Neuronal stem cell (in vitro differentiated cells): ENCODE measurements at regions not wholly inside any gene's neighbourhood (a gene's known extent, or its start where the extent isn't known, plus 50 kb on each side); places are given as distances from the start of the nearest gene placed in this dataset.
"Not testable (repeated sequence)": the region's sequence is repeated elsewhere in the genome, so short reads cannot be mapped to it uniquely, and the experiment has no call there.

Source experiments
- DNase-seq: peaks from one replicate; pipeline ENCODE4 v3.0.0-alpha.2; 2013; ENCODE audit warnings: low spot score
- H2AFZ ChIP-seq: one replicate; pipeline ENCODE4 v1.6.1; 2013; ENCODE audit warnings: mild to moderate bottlenecking, low read length, inconsistent platforms
- H2AK5ac ChIP-seq: 2 replicates; pipeline ENCODE4 v1.6.1; 2013; ENCODE audit warnings: low read depth, mild to moderate bottlenecking, inconsistent platforms, low read length, moderate library complexity, mixed read lengths
- H2BK120ac ChIP-seq: 2 replicates; pipeline ENCODE4 v1.6.1; 2013; ENCODE audit warnings: low read depth, mild to moderate bottlenecking, inconsistent platforms, low read length, moderate library complexity, mixed read lengths
- H2BK12ac ChIP-seq: one replicate; pipeline ENCODE4 v1.6.1; 2013; ENCODE audit warnings: low read length, inconsistent platforms
- H2BK15ac ChIP-seq: 2 replicates; pipeline ENCODE4 v1.6.1; 2013; ENCODE audit warnings: mild to moderate bottlenecking, low read length, inconsistent platforms, mixed read lengths
- H2BK5ac ChIP-seq: one replicate; pipeline ENCODE4 v1.6.1; 2013; ENCODE audit warnings: inconsistent platforms, mild to moderate bottlenecking, low read length, moderate library complexity
- H3K14ac ChIP-seq: one replicate; pipeline ENCODE4 v1.6.1; 2013; ENCODE audit warnings: low read length, inconsistent platforms
- H3K18ac ChIP-seq: 2 replicates; pipeline ENCODE4 v1.6.1; 2013; ENCODE audit warnings: low read length, inconsistent platforms
- H3K23ac ChIP-seq: 2 replicates; pipeline ENCODE4 v1.6.1; 2013; ENCODE audit warnings: low read depth, mild to moderate bottlenecking, mixed read lengths, low read length, inconsistent platforms; ENCODE audit not compliant: poor library complexity
- H3K27ac ChIP-seq: replicated peaks from 3 replicates; pipeline ENCODE4 v1.5.1; 2013; ENCODE audit warnings: low read length, inconsistent platforms
- H3K27me3 ChIP-seq, 3 experiments: 2 replicates each; pipeline ENCODE4 v1.6.1; 2013; ENCODE audit warnings: low read length in 3 of 3, mild to moderate bottlenecking in 2 of 3, inconsistent platforms in 1 of 3, low read depth in 1 of 3, mixed read lengths in 1 of 3, moderate library complexity in 1 of 3; ENCODE audit not compliant: control insufficient read depth in 3 of 3, insufficient read depth in 3 of 3
- H3K36me3 ChIP-seq, 2 donors: replicated peaks in 1 of 2; 2 replicates each; pipeline ENCODE4 v1.6.1; 2013; ENCODE audit warnings: low read length in 2 of 2; ENCODE audit not compliant: control insufficient read depth in 2 of 2, insufficient read depth in 2 of 2
- H3K4ac ChIP-seq: 2 replicates; pipeline ENCODE4 v1.6.1; 2013; ENCODE audit warnings: inconsistent platforms, mild to moderate bottlenecking, low read length, moderate library complexity
- H3K4me1 ChIP-seq, 2 donors: 1 replicate in 1 of 2; 2 replicates in 1 of 2; pipeline ENCODE4 v1.6.1; 2013; ENCODE audit warnings: low read length in 2 of 2, low read depth in 1 of 2; ENCODE audit not compliant: control insufficient read depth in 2 of 2, insufficient read depth in 1 of 2
- H3K4me2 ChIP-seq: one replicate; pipeline ENCODE4 v1.6.1; 2013; ENCODE audit warnings: mild to moderate bottlenecking, low read length, inconsistent platforms; ENCODE audit not compliant: insufficient read depth, poor library complexity, severe bottlenecking
- H3K4me3 ChIP-seq, 2 donors: 2 replicates each; pipeline ENCODE4 v1.5.1; 2013; ENCODE audit warnings: low read length in 2 of 2, mild to moderate bottlenecking in 2 of 2, inconsistent platforms in 1 of 2, moderate library complexity in 1 of 2
- H3K79me1 ChIP-seq: one replicate; pipeline ENCODE4 v1.6.1; 2013; ENCODE audit warnings: low read depth, mild to moderate bottlenecking, inconsistent platforms, low read length, moderate library complexity
- H3K9ac ChIP-seq: one replicate; pipeline ENCODE4 v1.6.1; 2013; ENCODE audit warnings: mild to moderate bottlenecking, low read depth, low read length, inconsistent platforms; ENCODE audit not compliant: poor library complexity
- H3K9me3 ChIP-seq, 2 donors: replicated peaks in 1 of 2; 2 replicates each; pipeline versions ENCODE3 to v1.6.1; 2013; ENCODE audit warnings: low read length in 2 of 2, mild to moderate bottlenecking in 2 of 2, inconsistent platforms in 1 of 2, low read depth in 1 of 2, mixed read lengths in 1 of 2, moderate library complexity in 1 of 2; ENCODE audit not compliant: control insufficient read depth in 2 of 2, insufficient read depth in 1 of 2
- H4K8ac ChIP-seq: one replicate; pipeline ENCODE4 v1.6.1; 2013; ENCODE audit warnings: low read depth, mild to moderate bottlenecking, inconsistent platforms, low read length, moderate library complexity
- H4K91ac ChIP-seq: one replicate; pipeline ENCODE4 v1.6.1; 2013; ENCODE audit warnings: low read length, low read depth, mild to moderate bottlenecking, inconsistent platforms; ENCODE audit not compliant: poor library complexity
- WGBS, 2 donors: extraction: QIAGEN DNeasy Blood & Tissue Kit; methylation state at CpG; one replicate each; pipeline ENCODE4 v1.1.7; 2013; ENCODE audit warnings: missing lambda C conversion rate in 2 of 2, mixed read lengths in 1 of 2; ENCODE audit not compliant: insufficient read length in 2 of 2, insufficient replicate concordance in 1 of 2; ENCODE audit errors: extremely low coverage in 2 of 2; 5-methylcytosine and 5-hydroxymethylcytosine counted together

GRCh38 chr6:49321561-49322072 lies 141.4 kb downstream of the MMUT start:
- no peak overlapping the region for H3K4ac ChIP-seq
- H2BK12ac ChIP-seq: no peak overlapping the region
- H3K9ac ChIP-seq: no peak overlapping the region
- no peak overlapping the region for H4K8ac ChIP-seq
- no peak overlapping the region for H2BK120ac ChIP-seq
- H3K27ac ChIP-seq: no peak overlapping the region
- H3K23ac ChIP-seq: no peak overlapping the region
- no peaks in the 10 kb centered on the region for H3K9me3 ChIP-seq
- no peak overlapping the region for H2AFZ ChIP-seq
- no peak for DNase-seq
- H4K91ac ChIP-seq: no peak overlapping the region
- no peak overlapping the region for H2AK5ac ChIP-seq
- no peak overlapping the region for H3K14ac ChIP-seq
- no peak overlapping the region for H3K18ac ChIP-seq
- H3K4me3 ChIP-seq: no peak overlapping the region
- no peaks in the 10 kb centered on the region for H3K36me3 ChIP-seq
- H3K4me2 ChIP-seq: no peak overlapping the region
- H3K79me1 ChIP-seq: no peaks in the 10 kb centered on the region
- H2BK5ac ChIP-seq: no peak overlapping the region
- no CpG with 5 or more reads among the region's 2 CpGs for WGBS, 2 donors
- H3K4me1 ChIP-seq: no peaks in the 10 kb centered on the region
- H2BK15ac ChIP-seq: no peak overlapping the region
- H3K27me3 ChIP-seq: no peaks in the 10 kb centered on the region

GRCh38 chr6:49305010-49305409 lies 158.0 kb downstream of the MMUT start:
- Histone ChIP-seq H3K4ac (no peak overlapping the region), H3K9me3 (no peaks in the 10 kb centered on the region), H3K36me3 (no peaks in the 10 kb centered on the region)

DNA sequence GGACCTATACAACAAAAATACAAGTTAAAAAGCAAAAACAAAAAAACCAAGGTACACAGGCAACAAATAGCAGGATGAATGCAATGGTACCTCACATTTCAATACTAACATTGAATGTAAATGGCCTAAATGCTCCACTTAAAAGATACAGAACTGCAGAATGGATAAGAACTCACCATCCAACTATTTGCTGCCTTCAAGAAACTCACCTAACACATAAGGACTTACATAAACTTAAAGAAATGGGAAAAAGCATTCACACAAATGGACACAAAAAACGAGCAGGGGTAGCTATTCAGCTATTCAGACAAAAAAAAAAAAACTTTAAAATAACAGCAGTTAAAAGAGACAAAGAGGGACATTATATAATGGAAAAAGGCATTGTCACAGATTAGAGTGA lies 158.7 kb downstream of the MMUT start:
- not testable (repeated sequence) for H2BK15ac ChIP-seq, DNase-seq, H2AK5ac ChIP-seq, H3K4me1 ChIP-seq, H3K18ac ChIP-seq, H3K36me3 ChIP-seq, H2BK12ac ChIP-seq, H4K8ac ChIP-seq, H3K9ac ChIP-seq, H3K14ac ChIP-seq, H2BK5ac ChIP-seq, H3K27me3 ChIP-seq, H3K9me3 ChIP-seq, H2AFZ ChIP-seq, H3K23ac ChIP-seq, H3K4ac ChIP-seq, H3K4me2 ChIP-seq, H2BK120ac ChIP-seq, H3K27ac ChIP-seq, H3K79me1 ChIP-seq, H4K91ac ChIP-seq, H3K4me3 ChIP-seq
- no CpG with 5 or more reads among the region's 1 CpG for WGBS, 2 donors

More at GRCh38 chr6:49305010-49305409, 158.0 kb downstream of the MMUT start:
- no peak overlapping the region for H4K91ac ChIP-seq
- no peaks in the 10 kb centered on the region for H3K79me1 ChIP-seq
- H3K27me3 ChIP-seq: no peaks in the 10 kb centered on the region
- no peak overlapping the region for H3K14ac ChIP-seq
- no peak overlapping the region for H3K23ac ChIP-seq
- H4K8ac ChIP-seq: no peak overlapping the region
- H2BK12ac ChIP-seq: no peak overlapping the region
- no peak overlapping the region for H2BK15ac ChIP-seq
- H3K18ac ChIP-seq: no peak overlapping the region
- H3K4me3 ChIP-seq: no peak overlapping the region
- H2BK120ac ChIP-seq: no peak overlapping the region
- no peak overlapping the region for H2AK5ac ChIP-seq
- no peak for DNase-seq
- no peak overlapping the region for H2BK5ac ChIP-seq
- H2AFZ ChIP-seq: no peak overlapping the region
- no CpG with 5 or more reads among the region's 1 CpG for WGBS, 2 donors
- H3K4me2 ChIP-seq: no peak overlapping the region
- H3K9ac ChIP-seq: no peak overlapping the region
- H3K4me1 ChIP-seq: no peaks in the 10 kb centered on the region
- no peak overlapping the region for H3K27ac ChIP-seq

DNA sequence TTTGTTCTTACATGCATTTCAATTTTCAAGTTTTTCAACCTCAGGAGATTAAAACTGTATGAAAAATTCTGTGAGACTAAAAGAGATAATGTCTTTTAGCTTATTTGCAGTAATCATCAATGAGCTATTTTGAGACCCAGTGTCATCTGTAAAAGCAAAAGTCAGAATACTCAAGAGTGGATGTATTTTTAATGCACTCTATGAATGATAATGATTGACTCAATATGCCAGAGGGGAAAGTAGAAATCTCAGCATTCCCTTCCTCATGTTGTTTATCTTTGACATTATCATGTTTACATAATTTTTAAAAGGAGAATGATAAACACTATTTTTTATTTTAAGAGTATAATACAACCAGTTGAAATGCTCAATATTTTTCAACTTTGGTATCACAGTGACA lies 162.1 kb downstream of the MMUT start:
- H2BK5ac ChIP-seq: no peak overlapping the region
- H3K23ac ChIP-seq: no peak overlapping the region
- H4K8ac ChIP-seq: no peak overlapping the region
- no peak for DNase-seq
- H3K4me3 ChIP-seq: no peak overlapping the region
- no peaks in the 10 kb centered on the region for H3K9me3 ChIP-seq
- H3K9ac ChIP-seq: no peak overlapping the region
- H3K18ac ChIP-seq: no peak overlapping the region
- H2BK120ac ChIP-seq: no peak overlapping the region
- H3K79me1 ChIP-seq: no peaks in the 10 kb centered on the region
- H3K4me1 ChIP-seq: no peaks in the 10 kb centered on the region
- H4K91ac ChIP-seq: no peak overlapping the region
- no peak overlapping the region for H2BK15ac ChIP-seq
- H2AK5ac ChIP-seq: no peak overlapping the region
- H3K4me2 ChIP-seq: no peak overlapping the region
- H3K27ac ChIP-seq: no peak overlapping the region
- no peak overlapping the region for H2BK12ac ChIP-seq
- H3K27me3 ChIP-seq: no peaks in the 10 kb centered on the region
- no peak overlapping the region for H2AFZ ChIP-seq
- H3K14ac ChIP-seq: no peak overlapping the region
- no peaks in the 10 kb centered on the region for H3K36me3 ChIP-seq
- H3K4ac ChIP-seq: no peak overlapping the region
